DND-41 (cell line): ENCODE measurements at regions not wholly inside any gene's neighbourhood (a gene's known extent, or its start where the extent isn't known, plus 50 kb on each side); places are given as distances from the start of the nearest gene placed in this dataset.

Experiments
- CTCF ChIP-seq: IDR thresholded peaks from 2 replicates; pipeline ENCODE4 v1.5.1; 2012; ENCODE audit warnings: borderline replicate concordance, low read length, moderate library complexity, mild to moderate bottlenecking; ENCODE audit not compliant: poor library complexity, severe bottlenecking; ENCODE audit errors: extremely low read depth
- EZH2 ChIP-seq: IDR thresholded peaks from 3 replicates; pipeline ENCODE4 v1.6.1; 2012; ENCODE audit warnings: borderline replicate concordance, low read depth, mild to moderate bottlenecking, moderate library complexity, low read length, inconsistent platforms; ENCODE audit not compliant: severe bottlenecking

- TF ChIP-seq CTCF (no peak), EZH2 (no peak)
Observed at GRCh38 chr4:167943872-167944505, 148.3 kb upstream of the ANXA10 start.
